ENCODE measurements at regions not wholly inside any gene's neighbourhood (a gene's known extent, or its start where the extent isn't known, plus 50 kb on each side); places are given as distances from the start of the nearest gene placed in this dataset.

GRCh38 chr6:81242624-81243023 lies 509.9 kb downstream of the TENT5A start:
- Mint-ChIP-seq H3K27me3 (ENCODE audit: insufficient read depth, low read depth, poor library complexity) (no peaks in the 10 kb centered on the region), H3K36me3 (ENCODE audit: low read depth) (no peaks in the 10 kb centered on the region), H3K27ac (no peak overlapping the region), H3K9me3 (no peaks in the 10 kb centered on the region), H3K4me1 (no peaks in the 10 kb centered on the region), H3K4me3 (no peak overlapping the region)
- TF ChIP-seq EZH2 (IDR thresholded peaks at IDR 0.05; ENCODE audit: low read depth, unreplicated experiment) (no peak), NANOG (IDR thresholded peaks at IDR 0.05; ENCODE audit: borderline replicate concordance) (no peak), ZNF114 (CRISPR knock-in tag; IDR thresholded peaks at IDR 0.05) (no peak), ETS1 (IDR thresholded peaks at IDR 0.05) (no peak), CREB1 (CRISPR knock-in tag; IDR thresholded peaks at IDR 0.05; ENCODE audit: low read depth) (no peak), ZNF462 (CRISPR knock-in tag; IDR thresholded peaks at IDR 0.05) (no peak), EZH2phosphoT487 (IDR thresholded peaks at IDR 0.05; ENCODE audit: unreplicated experiment) (no peak), JUNB (IDR thresholded peaks at IDR 0.05; ENCODE audit: unreplicated experiment) (no peak), ZNF331 (CRISPR knock-in tag; IDR thresholded peaks at IDR 0.05; ENCODE audit: low read depth) (no peak), CTCF (conservative IDR thresholded peaks at IDR 0.05; ENCODE audit: low read depth in 2 of 2) (no peak), POLR2AphosphoS5 (IDR thresholded peaks at IDR 0.05; ENCODE audit: low read depth) (no peak), STAT1 (IDR thresholded peaks at IDR 0.05; ENCODE audit: unreplicated experiment) (no peak), REST (IDR thresholded peaks at IDR 0.05; ENCODE audit: unreplicated experiment) (no peak)
- H2AFZ ChIP-seq = no peak overlapping the region
- no peaks in the 10 kb centered on the region for H3K36me3 ChIP-seq (ENCODE audit: insufficient read depth)
- no peaks in the 10 kb centered on the region for H3K79me2 ChIP-seq (replicated peaks; ENCODE audit: insufficient read depth)
- H3K4me1 ChIP-seq (ENCODE audit: insufficient read depth) = no peaks in the 10 kb centered on the region
- H3K9me2 ChIP-seq (ENCODE audit: insufficient read depth) = no peaks in the 10 kb centered on the region; the same call in 1 of the 2 replicates
- DNase-seq (ENCODE audit: low spot score) = no peak
- H3F3A ChIP-seq (replicated peaks; ENCODE audit: low read depth) = no peaks in the 10 kb centered on the region
- no peak overlapping the region for H3K4me2 ChIP-seq
- H3K27ac ChIP-seq (ENCODE audit: low read depth) = no peak overlapping the region
- ATAC-seq = no peak
- no peak overlapping the region for H3K4me3 ChIP-seq
- no peaks in the 10 kb centered on the region for H4K20me1 ChIP-seq (replicated peaks; ENCODE audit: insufficient read depth)
- H3K27me3 ChIP-seq (ENCODE audit: insufficient read depth) = no peaks in the 10 kb centered on the region

Measured in GM23338 (cell line).